Naive thymus-derived CD8-positive, alpha-beta T cell (primary cell): ENCODE measurements at regions not wholly inside any gene's neighbourhood (a gene's known extent, or its start where the extent isn't known, plus 50 kb on each side); places are given as distances from the start of the nearest gene placed in this dataset.

ENCODE experiments used
- ATAC-seq, 2 donors: fragments of 150-1000 bp; cut with Tn5 transposase in 1 of 2; sonication (Bioruptor Pico), chemical (Tn5 transposase) in 1 of 2; 1 replicate in 1 of 2; 2 replicates in 1 of 2; pipeline ENCODE4 v1.10.0; 2021; ENCODE audit warnings: mild to moderate bottlenecking in 2 of 2, moderate library complexity in 2 of 2
- POLR2A ChIA-PET: fragments of 350-600 bp; sonication (Branson Sonifier 250); formaldehyde crosslinking; loops from one replicate; lab custom pipeline; 2021; ENCODE audit warnings: antibody characterized with exemption; lab: Charles Lee
- DNase-seq, 10 donors: peaks; one replicate each; pipeline versions ENCODE4 v3.0.0 to v3.0.0-alpha.2; 2020 to 2022
- H3K27ac Mint-ChIP-seq, 10 donors: one replicate each; pipeline ENCODE4 v1.8.0; 2020 to 2022; ENCODE audit warnings: mild to moderate bottlenecking in 10 of 10, mixed read lengths in 10 of 10, moderate library complexity in 4 of 10, inconsistent platforms in 1 of 10
- H3K27me3 Mint-ChIP-seq, 5 donors: one replicate each; pipeline ENCODE4 v1.8.0; 2021 to 2022; ENCODE audit warnings: mixed read lengths in 5 of 5
- H3K36me3 Mint-ChIP-seq, 3 donors: one replicate each; pipeline ENCODE4 v1.8.0; 2020 to 2022; ENCODE audit warnings: mixed read lengths in 3 of 3, mild to moderate bottlenecking in 2 of 3, inconsistent platforms in 1 of 3
- H3K4me1 Mint-ChIP-seq, 4 donors: one replicate each; pipeline ENCODE4 v1.8.0; 2021 to 2022; ENCODE audit warnings: mixed read lengths in 4 of 4
- H3K4me3 Mint-ChIP-seq, 10 donors: one replicate each; pipeline ENCODE4 v1.8.0; 2020 to 2022; ENCODE audit warnings: mild to moderate bottlenecking in 10 of 10, mixed read lengths in 10 of 10, moderate library complexity in 6 of 10, inconsistent platforms in 1 of 10
- H3K9me3 Mint-ChIP-seq, 9 donors: one replicate each; pipeline ENCODE4 v1.8.0; 2020 to 2022; ENCODE audit warnings: mixed read lengths in 9 of 9, mild to moderate bottlenecking in 3 of 9, inconsistent platforms in 1 of 9, moderate library complexity in 1 of 9

GRCh38 chr4:176432811-176433540 lies 113.2 kb downstream of the SPCS3 start:
- DNase-seq (no peak), ATAC-seq (no peak)
- Mint-ChIP-seq H3K27ac (no peak overlapping the region), H3K27me3 (peaks cover 0 to 11% (median 5%) of the 10 kb centered on the region in 5 donors), H3K4me1 (peaks cover 0 to 5% (median 2%) of the 10 kb centered on the region in 4 donors), H3K4me3 (no peak overlapping the region), H3K36me3 (no peaks in the 10 kb centered on the region), H3K9me3 (peaks cover 0 to 12% (median 0%) of the 10 kb centered on the region in 9 donors)
- POLR2A ChIA-PET, result no interaction called here

- Mint-ChIP-seq H3K4me3 (no peak overlapping the region), H3K27ac (no peak overlapping the region), H3K27me3 (peaks cover 0 to 11% (median 5%) of the 10 kb centered on the region in 5 donors), H3K9me3 (peaks cover 0 to 12% (median 0%) of the 10 kb centered on the region in 9 donors), H3K4me1 (peaks cover 0 to 5% (median 2%) of the 10 kb centered on the region in 4 donors), H3K36me3 (no peaks in the 10 kb centered on the region)
- POLR2A ChIA-PET, result no interaction called here
- ATAC-seq (no peak), DNase-seq (no peak)
Measured at GRCh38 chr4:176433983-176434382, 114.2 kb downstream of the SPCS3 start.

- H3K4me3 Mint-ChIP-seq, result no peak overlapping the region
- H3K36me3 Mint-ChIP-seq, result no peaks in the 10 kb centered on the region
- H3K27me3 Mint-ChIP-seq, result peaks cover 0 to 10% (median 5%) of the 10 kb centered on the region in 5 donors
- H3K27ac Mint-ChIP-seq, result no peak overlapping the region
- ATAC-seq (no peak), DNase-seq (no peak)
- H3K4me1 Mint-ChIP-seq, result peaks cover 0 to 5% (median 2%) of the 10 kb centered on the region in 4 donors
- peaks cover 0 to 12% (median 0%) of the 10 kb centered on the region in 9 donors for H3K9me3 Mint-ChIP-seq
- POLR2A ChIA-PET, result no interaction called here
Measured at GRCh38 chr4:176435901-176436292, 116.1 kb downstream of the SPCS3 start.

- no peak overlapping the region for H3K27ac Mint-ChIP-seq
- peaks cover 0 to 10% (median 5%) of the 10 kb centered on the region in 5 donors for H3K27me3 Mint-ChIP-seq
- peaks cover 0 to 5% (median 2%) of the 10 kb centered on the region in 4 donors for H3K4me1 Mint-ChIP-seq
- H3K36me3 Mint-ChIP-seq, result no peaks in the 10 kb centered on the region
- H3K4me3 Mint-ChIP-seq, result no peak overlapping the region
- POLR2A ChIA-PET, result no interaction called here
- no peak for ATAC-seq
- no peak for DNase-seq
- H3K9me3 Mint-ChIP-seq, result peaks cover 0 to 12% (median 0%) of the 10 kb centered on the region in 9 donors
Measured at GRCh38 chr4:176436293-176436973, 116.7 kb downstream of the SPCS3 start.

GRCh38 chr4:176437756-176438155 lies 118.0 kb downstream of the SPCS3 start:
- POLR2A ChIA-PET, result no interaction called here
- no peak for ATAC-seq
- H3K9me3 Mint-ChIP-seq, result peaks cover 0 to 7% (median 1%) of the 10 kb centered on the region in 9 donors
- no peaks in the 10 kb centered on the region for H3K36me3 Mint-ChIP-seq
- H3K4me3 Mint-ChIP-seq, result no peak overlapping the region
- no peak for DNase-seq
- H3K4me1 Mint-ChIP-seq, result peaks cover 0 to 5% (median 2%) of the 10 kb centered on the region in 4 donors
- no peak overlapping the region for H3K27ac Mint-ChIP-seq
- H3K27me3 Mint-ChIP-seq, result peaks cover 0 to 10% (median 3%) of the 10 kb centered on the region in 5 donors

GRCh38 chr4:176438401-176438800 lies 118.6 kb downstream of the SPCS3 start:
- peaks cover 0 to 10% (median 3%) of the 10 kb centered on the region in 5 donors for H3K27me3 Mint-ChIP-seq
- no peaks in the 10 kb centered on the region for H3K36me3 Mint-ChIP-seq
- H3K4me1 Mint-ChIP-seq, result peaks cover 0 to 5% (median 2%) of the 10 kb centered on the region in 4 donors
- H3K9me3 Mint-ChIP-seq, result peaks cover 0 to 7% (median 2%) of the 10 kb centered on the region in 9 donors
- H3K4me3 Mint-ChIP-seq, result no peak overlapping the region
- no peak for ATAC-seq
- no peak overlapping the region for H3K27ac Mint-ChIP-seq
- DNase-seq, result no peak
- POLR2A ChIA-PET, result no interaction called here

GRCh38 chr4:176439611-176440010 lies 119.8 kb downstream of the SPCS3 start:
- ATAC-seq (no peak), DNase-seq (no peak)
- no peak overlapping the region for H3K27ac Mint-ChIP-seq
- peaks cover 0 to 5% (median 2%) of the 10 kb centered on the region in 4 donors for H3K4me1 Mint-ChIP-seq
- H3K4me3 Mint-ChIP-seq, result no peak overlapping the region
- no peaks in the 10 kb centered on the region for H3K36me3 Mint-ChIP-seq
- H3K27me3 Mint-ChIP-seq, result peaks cover 0 to 10% (median 3%) of the 10 kb centered on the region in 5 donors
- peaks cover 0 to 11% (median 2%) of the 10 kb centered on the region in 9 donors for H3K9me3 Mint-ChIP-seq
- POLR2A ChIA-PET, result no interaction called here

- Mint-ChIP-seq H3K27me3 (peaks cover 0 to 10% (median 2%) of the 10 kb centered on the region in 5 donors), H3K27ac (no peak overlapping the region), H3K9me3 (peaks cover 0 to 8% (median 2%) of the 10 kb centered on the region in 9 donors), H3K4me3 (no peak overlapping the region), H3K4me1 (peaks cover 0 to 5% (median 2%) of the 10 kb centered on the region in 4 donors), H3K36me3 (no peaks in the 10 kb centered on the region)
- POLR2A ChIA-PET, result no interaction called here
- no peak for DNase-seq
- ATAC-seq, result no peak
Measured at GRCh38 chr4:176440698-176441097, 120.9 kb downstream of the SPCS3 start.

GRCh38 chr4:176441594-176441993 lies 121.8 kb downstream of the SPCS3 start:
- Mint-ChIP-seq H3K9me3 (peaks cover 0 to 8% (median 3%) of the 10 kb centered on the region in 9 donors), H3K4me1 (peaks cover 0 to 5% (median 2%) of the 10 kb centered on the region in 4 donors), H3K27me3 (peaks cover 0 to 10% (median 1%) of the 10 kb centered on the region in 5 donors), H3K27ac (no peak overlapping the region), H3K4me3 (no peak overlapping the region), H3K36me3 (no peaks in the 10 kb centered on the region)
- DNase-seq (no peak), ATAC-seq (no peak)
- POLR2A ChIA-PET, result no interaction called here

- POLR2A ChIA-PET, result no interaction called here
- no peaks in the 10 kb centered on the region for H3K36me3 Mint-ChIP-seq
- H3K27ac Mint-ChIP-seq, result no peak overlapping the region
- peaks cover 0 to 1% (median 0%) of the 10 kb centered on the region in 5 donors for H3K27me3 Mint-ChIP-seq
- no peaks in the 10 kb centered on the region for H3K4me1 Mint-ChIP-seq
- no peak overlapping the region for H3K4me3 Mint-ChIP-seq
- ATAC-seq (no peak), DNase-seq (no peak)
- H3K9me3 Mint-ChIP-seq, result peaks cover 0 to 8% (median 2%) of the 10 kb centered on the region in 9 donors
Measured at GRCh38 chr4:176443117-176443516, 123.4 kb downstream of the SPCS3 start.

- Mint-ChIP-seq H3K9me3 (peaks cover 0 to 8% (median 2%) of the 10 kb centered on the region in 9 donors), H3K27ac (no peak overlapping the region), H3K4me3 (no peak overlapping the region), H3K27me3 (peaks cover 0 to 1% (median 0%) of the 10 kb centered on the region in 5 donors), H3K36me3 (no peaks in the 10 kb centered on the region), H3K4me1 (no peaks in the 10 kb centered on the region)
- POLR2A ChIA-PET, result no interaction called here
- ATAC-seq, result no peak
- no peak for DNase-seq
Measured at GRCh38 chr4:176443646-176444409, 124.1 kb downstream of the SPCS3 start.

- no peak overlapping the region for H3K27ac Mint-ChIP-seq
- peaks cover 0 to 1% (median 0%) of the 10 kb centered on the region in 5 donors for H3K27me3 Mint-ChIP-seq
- H3K36me3 Mint-ChIP-seq, result no peaks in the 10 kb centered on the region
- H3K4me3 Mint-ChIP-seq, result no peak overlapping the region
- ATAC-seq, result no peak
- DNase-seq, result no peak
- POLR2A ChIA-PET, result no interaction called here
- peaks cover 0 to 8% (median 2%) of the 10 kb centered on the region in 9 donors for H3K9me3 Mint-ChIP-seq
- H3K4me1 Mint-ChIP-seq, result no peaks in the 10 kb centered on the region
Measured at GRCh38 chr4:176444741-176445140, 125.0 kb downstream of the SPCS3 start.
